ENCODE measurements at regions not wholly inside any gene's neighbourhood (a gene's known extent, or its start where the extent isn't known, plus 50 kb on each side); places are given as distances from the start of the nearest gene placed in this dataset.
A peak's percentile ranks its signal among the peaks of the same experiment; 100 is the strongest.

DNA sequence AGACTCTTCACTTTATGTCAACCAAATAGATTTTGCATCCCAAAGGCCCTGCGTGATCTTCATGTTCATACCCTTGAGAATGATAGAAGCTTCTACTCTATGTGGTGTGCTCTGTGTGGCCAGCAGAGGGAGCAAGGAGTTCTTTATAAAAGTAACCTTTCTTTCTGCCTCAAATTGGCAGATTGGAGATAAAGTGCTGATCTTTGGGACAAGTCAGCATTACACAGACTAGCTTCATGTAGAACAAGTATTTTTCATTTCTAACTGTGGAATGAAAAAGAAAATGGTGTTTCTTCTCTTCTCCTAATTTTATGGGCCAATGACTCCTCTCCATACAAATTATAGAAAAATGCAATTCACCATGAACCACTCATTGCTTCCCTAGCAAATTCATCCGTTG, 1214.1 kb downstream of the SORCS1 start:
- peak in 7 of 35 experiments; percentile 0 to 22 (median 4) for DNase-seq
- Mint-ChIP-seq H3K4me3 (no peak overlapping the region), H3K27me3 (no peaks in the 10 kb centered on the region), H3K9me3 (peaks cover 0 to 4% (median 0%) of the 10 kb centered on the region in 3 donors), H3K4me1 (no peaks in the 10 kb centered on the region), H3K27ac (no peak overlapping the region), H3K36me3 (no peaks in the 10 kb centered on the region)
- no peak overlapping the region for H3K27ac ChIP-seq (ENCODE audit: low read length)
- ChIA-PET CTCF (interaction anchor here (0.5 to 1.1 kb wide), 3 partner anchors 31 to 238 kb away, joined by 3 to 6 read pairs (median 4); no protein-coding TSS in a partner anchor), POLR2A (no interaction called here)
- ATAC-seq (replicated peaks in 1 of 4), result no peak
- no peaks in the 10 kb centered on the region for H3K27me3 ChIP-seq (replicated peaks in 1 of 2; ENCODE audit: control insufficient read depth in 2 of 2, extremely low read depth in 1 of 2, insufficient read depth in 2 of 2, low read length in 1 of 2)
- WGBS (ENCODE audit: insufficient coverage), result no CpG with 5 or more reads among the region's 2 CpGs
- H3K9me3 ChIP-seq, result no peaks in the 10 kb centered on the region
- no peaks in the 10 kb centered on the region for H3K4me1 ChIP-seq (ENCODE audit: control insufficient read depth in 1 of 2, extremely low read depth in 1 of 2, insufficient read depth in 2 of 2, low read length in 2 of 2)
- no peaks in the 10 kb centered on the region for H3K36me3 ChIP-seq (ENCODE audit: control insufficient read depth in 2 of 2, extremely low read depth in 1 of 2, insufficient read depth in 1 of 2, low read length in 1 of 2)
- no peak overlapping the region for H3K4me3 ChIP-seq (ENCODE audit: control insufficient read depth in 1 of 2, extremely low read depth in 1 of 2, low read length in 1 of 2)

DNA sequence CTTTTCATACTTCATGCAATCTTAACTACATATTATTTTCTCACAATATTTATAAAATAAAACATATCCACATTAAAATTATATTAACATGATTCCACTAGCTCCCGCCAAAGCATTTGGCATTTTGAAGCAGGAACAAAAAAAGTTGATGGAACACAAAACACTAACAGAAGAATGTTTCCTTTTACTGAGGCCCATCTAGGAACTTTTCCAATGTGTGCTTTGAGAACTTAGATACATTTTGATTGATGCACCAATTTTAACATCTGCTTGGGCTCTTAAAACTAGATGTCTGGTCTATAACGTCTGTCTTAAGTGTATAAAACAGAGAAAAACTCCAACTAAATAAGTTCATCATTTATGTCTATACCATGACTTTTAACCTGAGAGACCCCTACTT, 1214.8 kb downstream of the SORCS1 start:
- Histone ChIP-seq H3K27ac (ENCODE audit: low read length) (no peak overlapping the region), H3K4me1 (ENCODE audit: control insufficient read depth in 1 of 2, extremely low read depth in 1 of 2, insufficient read depth in 2 of 2, low read length in 2 of 2) (no peaks in the 10 kb centered on the region), H3K36me3 (ENCODE audit: control insufficient read depth in 2 of 2, extremely low read depth in 1 of 2, insufficient read depth in 1 of 2, low read length in 1 of 2) (no peaks in the 10 kb centered on the region), H3K27me3 (replicated peaks in 1 of 2; ENCODE audit: control insufficient read depth in 2 of 2, extremely low read depth in 1 of 2, insufficient read depth in 2 of 2, low read length in 1 of 2) (no peaks in the 10 kb centered on the region), H3K9me3 (no peaks in the 10 kb centered on the region), H3K4me3 (ENCODE audit: control insufficient read depth in 1 of 2, extremely low read depth in 1 of 2, low read length in 1 of 2) (no peak overlapping the region)
- no CpG with 5 or more reads among the region's 2 CpGs for WGBS (ENCODE audit: insufficient coverage)
- no peak overlapping the region for H3K4me3 Mint-ChIP-seq
- H3K27ac Mint-ChIP-seq, result no peak overlapping the region
- no peak for DNase-seq
- no peak for ATAC-seq (replicated peaks in 1 of 4)
- no peaks in the 10 kb centered on the region for H3K27me3 Mint-ChIP-seq
- no peaks in the 10 kb centered on the region for H3K36me3 Mint-ChIP-seq
- H3K4me1 Mint-ChIP-seq, result no peaks in the 10 kb centered on the region
- peaks cover 0 to 4% (median 0%) of the 10 kb centered on the region in 3 donors for H3K9me3 Mint-ChIP-seq
- POLR2A ChIA-PET, result no interaction called here
- CTCF ChIA-PET, result interaction anchor here (0.7 to 1.1 kb wide), 2 partner anchors 10 to 30 kb away, joined by 3 to 4 read pairs; no protein-coding TSS in a partner anchor

GRCh38 chr10:105925045-105925785, 1239.3 kb downstream of the SORCS1 start:
- Mint-ChIP-seq H3K9me3 (peaks cover 3 to 22% (median 21%) of the 10 kb centered on the region in 3 donors), H3K4me1 (no peaks in the 10 kb centered on the region), H3K27ac (no peak overlapping the region), H3K4me3 (no peak overlapping the region), H3K27me3 (peaks cover 4% of the 10 kb centered on the region in 2 donors), H3K36me3 (no peaks in the 10 kb centered on the region)
- H3K36me3 ChIP-seq (ENCODE audit: control insufficient read depth in 2 of 2, extremely low read depth in 1 of 2, insufficient read depth in 1 of 2, low read length in 1 of 2), result no peaks in the 10 kb centered on the region
- H3K4me1 ChIP-seq (ENCODE audit: control insufficient read depth in 1 of 2, extremely low read depth in 1 of 2, insufficient read depth in 2 of 2, low read length in 2 of 2), result no peaks in the 10 kb centered on the region
- no peak overlapping the region for H3K4me3 ChIP-seq (ENCODE audit: control insufficient read depth in 1 of 2, extremely low read depth in 1 of 2, low read length in 1 of 2)
- no peaks in the 10 kb centered on the region for H3K9me3 ChIP-seq
- CTCF ChIA-PET, result no interaction called here
- no peak overlapping the region for H3K27ac ChIP-seq (ENCODE audit: low read length)
- ATAC-seq (replicated peaks in 1 of 4) (no peak), DNase-seq (no peak)
- WGBS (ENCODE audit: insufficient coverage), result 75% methylated on average over 3 of the region's 4 CpGs
- POLR2A ChIA-PET, result no interaction called here
- H3K27me3 ChIP-seq (replicated peaks in 1 of 2; ENCODE audit: control insufficient read depth in 2 of 2, extremely low read depth in 1 of 2, insufficient read depth in 2 of 2, low read length in 1 of 2), result no peaks in the 10 kb centered on the region

GRCh38 chr10:105921348-105921747, 1243.2 kb downstream of the SORCS1 start:
- ATAC-seq (replicated peaks in 1 of 4) (no peak), DNase-seq (no peak)
- Histone ChIP-seq H3K27me3 (replicated peaks in 1 of 2; ENCODE audit: control insufficient read depth in 2 of 2, extremely low read depth in 1 of 2, insufficient read depth in 2 of 2, low read length in 1 of 2) (no peaks in the 10 kb centered on the region), H3K4me3 (ENCODE audit: control insufficient read depth in 1 of 2, extremely low read depth in 1 of 2, low read length in 1 of 2) (no peak overlapping the region), H3K36me3 (ENCODE audit: control insufficient read depth in 2 of 2, extremely low read depth in 1 of 2, insufficient read depth in 1 of 2, low read length in 1 of 2) (no peaks in the 10 kb centered on the region), H3K4me1 (ENCODE audit: control insufficient read depth in 1 of 2, extremely low read depth in 1 of 2, insufficient read depth in 2 of 2, low read length in 2 of 2) (no peaks in the 10 kb centered on the region), H3K27ac (ENCODE audit: low read length) (no peak overlapping the region), H3K9me3 (no peaks in the 10 kb centered on the region)
- Mint-ChIP-seq H3K9me3 (peaks cover 3 to 15% (median 15%) of the 10 kb centered on the region in 3 donors), H3K27ac (no peak overlapping the region), H3K4me3 (no peak overlapping the region), H3K36me3 (no peaks in the 10 kb centered on the region), H3K4me1 (no peaks in the 10 kb centered on the region), H3K27me3 (peaks cover 3 to 4% of the 10 kb centered on the region in 2 donors)
- ChIA-PET POLR2A (no interaction called here), CTCF (no interaction called here)
- WGBS (ENCODE audit: insufficient coverage), result 100% methylated on average over 1 of the region's 3 CpGs

GRCh38 chr10:105914432-105914831, 1250.1 kb downstream of the SORCS1 start:
- no peaks in the 10 kb centered on the region for H3K4me1 ChIP-seq (ENCODE audit: control insufficient read depth in 1 of 2, extremely low read depth in 1 of 2, insufficient read depth in 2 of 2, low read length in 2 of 2)
- peaks cover 5 to 11% (median 6%) of the 10 kb centered on the region in 3 donors for H3K9me3 Mint-ChIP-seq
- H3K4me3 Mint-ChIP-seq, result no peak overlapping the region
- no peaks in the 10 kb centered on the region for H3K27me3 ChIP-seq (replicated peaks in 1 of 2; ENCODE audit: control insufficient read depth in 2 of 2, extremely low read depth in 1 of 2, insufficient read depth in 2 of 2, low read length in 1 of 2)
- no peaks in the 10 kb centered on the region for H3K4me1 Mint-ChIP-seq
- H3K27me3 Mint-ChIP-seq, result no peaks in the 10 kb centered on the region
- no peak overlapping the region for H3K4me3 ChIP-seq (ENCODE audit: control insufficient read depth in 1 of 2, extremely low read depth in 1 of 2, low read length in 1 of 2)
- H3K9me3 ChIP-seq, result no peaks in the 10 kb centered on the region
- WGBS (ENCODE audit: insufficient coverage), result no CpG with 5 or more reads among the region's 1 CpG
- H3K36me3 Mint-ChIP-seq, result no peaks in the 10 kb centered on the region
- H3K36me3 ChIP-seq (ENCODE audit: control insufficient read depth in 2 of 2, extremely low read depth in 1 of 2, insufficient read depth in 1 of 2, low read length in 1 of 2), result no peaks in the 10 kb centered on the region
- no peak overlapping the region for H3K27ac Mint-ChIP-seq
- DNase-seq, result no peak
- ChIA-PET POLR2A (no interaction called here), CTCF (no interaction called here)
- H3K27ac ChIP-seq (ENCODE audit: low read length), result no peak overlapping the region
- no peak for ATAC-seq (replicated peaks in 1 of 4)

DNA sequence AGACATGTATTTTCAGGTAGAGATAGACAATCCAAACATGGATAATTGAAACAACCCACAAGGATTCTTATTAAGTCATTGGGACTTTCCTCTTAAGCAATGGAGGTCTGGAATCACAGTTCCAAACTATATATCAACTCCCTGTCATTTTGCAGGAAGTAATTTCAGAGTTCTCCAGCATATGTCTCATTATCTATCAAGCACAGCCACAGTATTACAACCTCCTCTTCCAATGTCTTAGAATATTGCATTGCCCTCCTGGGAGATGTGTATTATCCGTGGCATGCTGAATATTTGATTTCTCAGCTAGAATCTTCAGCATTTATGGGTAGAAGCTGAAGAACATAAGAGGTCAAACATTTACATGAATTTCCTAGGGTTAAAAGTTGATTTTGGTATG, 1255.8 kb downstream of the SORCS1 start:
- H3K4me3 ChIP-seq (ENCODE audit: control insufficient read depth in 1 of 2, extremely low read depth in 1 of 2, low read length in 1 of 2), result no peak overlapping the region
- ChIA-PET POLR2A (no interaction called here), CTCF (no interaction called here)
- no peak overlapping the region for H3K27ac ChIP-seq (ENCODE audit: low read length)
- DNase-seq (no peak), ATAC-seq (replicated peaks in 1 of 4) (no peak)
- H3K27ac Mint-ChIP-seq, result no peak overlapping the region
- no peak overlapping the region for H3K4me3 Mint-ChIP-seq
- H3K36me3 Mint-ChIP-seq, result no peaks in the 10 kb centered on the region
- no peaks in the 10 kb centered on the region for H3K4me1 ChIP-seq (ENCODE audit: control insufficient read depth in 1 of 2, extremely low read depth in 1 of 2, insufficient read depth in 2 of 2, low read length in 2 of 2)
- no peaks in the 10 kb centered on the region for H3K9me3 ChIP-seq
- no CpG with 5 or more reads among the region's 1 CpG for WGBS (ENCODE audit: insufficient coverage)
- no peaks in the 10 kb centered on the region for H3K4me1 Mint-ChIP-seq
- H3K27me3 ChIP-seq (replicated peaks in 1 of 2; ENCODE audit: control insufficient read depth in 2 of 2, extremely low read depth in 1 of 2, insufficient read depth in 2 of 2, low read length in 1 of 2), result no peaks in the 10 kb centered on the region
- peaks cover under 1 to 7% (median 5%) of the 10 kb centered on the region in 3 donors for H3K9me3 Mint-ChIP-seq
- no peaks in the 10 kb centered on the region for H3K27me3 Mint-ChIP-seq
- no peaks in the 10 kb centered on the region for H3K36me3 ChIP-seq (ENCODE audit: control insufficient read depth in 2 of 2, extremely low read depth in 1 of 2, insufficient read depth in 1 of 2, low read length in 1 of 2)
